Esophagus squamous epithelium (tissue), 4 donors: ENCODE measurements at regions not wholly inside any gene's neighbourhood (a gene's known extent, or its start where the extent isn't known, plus 50 kb on each side); places are given as distances from the start of the nearest gene placed in this dataset.
"Not testable (repeated sequence)": the region's sequence is repeated elsewhere in the genome, so short reads cannot be mapped to it uniquely, and the experiment has no call there.

Source experiments
- POLR2A ChIP-seq, 4 donors: fragments of 450-650 bp; IDR thresholded peaks; one replicate each; pipeline ENCODE4 v1.6.1; 2017; ENCODE audit warnings: antibody characterized with exemption in 4 of 4, mild to moderate bottlenecking in 4 of 4, moderate library complexity in 3 of 4
- TF ChIP-seq, protein P1 (sequence below), 6 experiments: fragments of 450-650 bp in 4 of 6; fragments of 200-600 bp in 2 of 6; sonication (generic) in 2 of 6; IDR thresholded peaks; one replicate each; pipeline ENCODE4 v1.5.1; 2016 to 2019; ENCODE audit warnings: antibody characterized with exemption in 6 of 6, mild to moderate bottlenecking in 4 of 6, moderate library complexity in 4 of 6

GRCh38 chr12:92406404-92407070 lies 260.9 kb upstream of the BTG1 start:
- TF ChIP-seq, protein P1, sequence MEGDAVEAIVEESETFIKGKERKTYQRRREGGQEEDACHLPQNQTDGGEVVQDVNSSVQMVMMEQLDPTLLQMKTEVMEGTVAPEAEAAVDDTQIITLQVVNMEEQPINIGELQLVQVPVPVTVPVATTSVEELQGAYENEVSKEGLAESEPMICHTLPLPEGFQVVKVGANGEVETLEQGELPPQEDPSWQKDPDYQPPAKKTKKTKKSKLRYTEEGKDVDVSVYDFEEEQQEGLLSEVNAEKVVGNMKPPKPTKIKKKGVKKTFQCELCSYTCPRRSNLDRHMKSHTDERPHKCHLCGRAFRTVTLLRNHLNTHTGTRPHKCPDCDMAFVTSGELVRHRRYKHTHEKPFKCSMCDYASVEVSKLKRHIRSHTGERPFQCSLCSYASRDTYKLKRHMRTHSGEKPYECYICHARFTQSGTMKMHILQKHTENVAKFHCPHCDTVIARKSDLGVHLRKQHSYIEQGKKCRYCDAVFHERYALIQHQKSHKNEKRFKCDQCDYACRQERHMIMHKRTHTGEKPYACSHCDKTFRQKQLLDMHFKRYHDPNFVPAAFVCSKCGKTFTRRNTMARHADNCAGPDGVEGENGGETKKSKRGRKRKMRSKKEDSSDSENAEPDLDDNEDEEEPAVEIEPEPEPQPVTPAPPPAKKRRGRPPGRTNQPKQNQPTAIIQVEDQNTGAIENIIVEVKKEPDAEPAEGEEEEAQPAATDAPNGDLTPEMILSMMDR (IDR thresholded peaks at IDR 0.05), result not testable (repeated sequence)
- not testable (repeated sequence) for TF ChIP-seq POLR2A (IDR thresholded peaks at IDR 0.05)
